ENCODE measurements at regions not wholly inside any gene's neighbourhood (a gene's known extent, or its start where the extent isn't known, plus 50 kb on each side); places are given as distances from the start of the nearest gene placed in this dataset.
"Not testable (repeated sequence)": the region's sequence is repeated elsewhere in the genome, so short reads cannot be mapped to it uniquely, and the experiment has no call there.

- H3K36me3 ChIP-seq (ENCODE audit: insufficient read depth, low read length): no peaks in the 10 kb centered on the region
- H3K27ac ChIP-seq (ENCODE audit: low read depth, low read length): no peak overlapping the region
- H3K9me3 ChIP-seq (ENCODE audit: insufficient read depth, low read depth, low read length): peaks cover 23% of the 10 kb centered on the region
- no peaks in the 10 kb centered on the region for H3K27me3 ChIP-seq (ENCODE audit: insufficient read depth, low read length)
- no peaks in the 10 kb centered on the region for H3K4me1 ChIP-seq (ENCODE audit: insufficient read depth, low read length)
- no peak overlapping the region for H3K4me3 ChIP-seq (ENCODE audit: low read length)
- H3K9ac ChIP-seq (ENCODE audit: low read depth, low read length): no peak overlapping the region
- 78% methylated on average over 12 of the region's 12 CpGs for WGBS
These were observed 64.7 kb downstream of the KCNJ18 start for GRCh38 chr17:21756856-21757619.

- H3K27me3 ChIP-seq (ENCODE audit: insufficient read depth, low read length); H3K4me1 ChIP-seq (ENCODE audit: insufficient read depth, low read length); H3K27ac ChIP-seq (ENCODE audit: low read depth, low read length); H3K9ac ChIP-seq (ENCODE audit: low read depth, low read length); H3K36me3 ChIP-seq (ENCODE audit: insufficient read depth, low read length); H3K4me3 ChIP-seq (ENCODE audit: low read length): not testable (repeated sequence)
- no CpG with 5 or more reads among the region's 1 CpG for WGBS
- H3K9me3 ChIP-seq (ENCODE audit: insufficient read depth, low read depth, low read length): peaks cover 24% of the 10 kb centered on the region
These were observed 67.3 kb downstream of the KCNJ18 start for GRCh38 chr17:21759636-21760035.

DNA sequence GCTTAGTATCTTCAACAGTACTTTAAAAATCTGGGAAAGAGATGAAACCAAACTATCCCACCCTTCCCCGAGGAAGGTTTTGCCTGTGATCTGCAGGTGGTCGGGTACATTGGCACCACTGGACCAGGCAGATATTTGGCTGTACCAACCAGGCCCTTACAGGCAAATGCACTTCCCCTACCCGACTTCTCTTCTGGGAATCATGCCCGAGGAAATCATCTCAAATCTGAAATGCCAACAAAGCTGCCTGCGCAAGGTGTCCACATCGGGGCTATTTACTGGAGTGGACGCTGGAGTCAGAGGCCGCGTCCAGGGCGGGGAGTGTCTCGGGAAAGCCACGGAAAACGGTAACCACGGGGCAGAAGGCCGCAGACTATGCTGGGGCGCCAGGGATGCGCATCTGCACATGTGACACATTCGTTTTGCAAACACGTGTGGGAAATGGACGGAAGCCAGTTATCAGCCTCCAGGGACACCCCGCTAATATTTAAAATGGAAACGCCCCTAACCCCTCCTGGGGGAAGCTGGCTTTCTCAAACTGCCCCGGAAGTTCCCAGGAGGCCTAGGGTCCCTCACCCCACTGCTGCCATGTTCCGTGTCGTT lies 71.5 kb downstream of the KCNJ18 start:
- H3K27ac ChIP-seq (ENCODE audit: low read depth, low read length); H3K4me3 ChIP-seq (ENCODE audit: low read length); H3K36me3 ChIP-seq (ENCODE audit: insufficient read depth, low read length); H3K4me1 ChIP-seq (ENCODE audit: insufficient read depth, low read length); H3K9ac ChIP-seq (ENCODE audit: low read depth, low read length); H3K27me3 ChIP-seq (ENCODE audit: insufficient read depth, low read length): not testable (repeated sequence)
- WGBS: 89% methylated on average over 25 of the region's 25 CpGs
- peaks cover 28% of the 10 kb centered on the region for H3K9me3 ChIP-seq (ENCODE audit: insufficient read depth, low read depth, low read length)

DNA sequence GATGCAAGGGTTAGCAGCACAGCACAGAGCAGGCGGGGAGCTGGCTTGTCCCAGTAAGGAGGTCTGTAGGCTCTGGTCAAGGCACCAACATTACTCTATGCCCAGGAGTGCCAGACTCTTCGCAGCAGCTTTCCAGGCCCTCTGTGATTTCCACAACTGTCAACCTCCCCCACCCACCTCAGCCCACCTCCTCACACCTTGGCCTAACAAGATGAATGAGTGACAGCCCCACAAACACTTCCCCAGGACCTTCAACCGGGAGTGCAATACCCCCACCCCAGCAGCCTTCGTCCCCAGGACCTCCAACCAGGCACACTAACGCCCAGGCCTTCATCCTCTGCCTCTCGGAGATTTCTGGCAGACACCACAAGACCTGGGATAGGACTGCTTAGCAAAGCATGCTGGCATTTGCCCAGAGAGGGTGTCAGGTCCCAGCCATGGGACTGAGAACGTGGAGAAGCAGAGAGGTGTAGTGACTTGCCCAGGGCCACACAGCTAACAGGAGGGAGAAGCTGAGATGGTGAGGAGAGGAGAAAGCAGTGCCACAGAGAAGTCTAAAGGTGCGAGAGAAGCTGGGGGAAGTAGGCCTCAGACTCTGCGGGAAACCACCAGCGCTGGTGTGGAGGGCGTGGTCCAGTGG lies 73.4 kb downstream of the KCNJ18 start:
- not testable (repeated sequence) for H3K27ac ChIP-seq (ENCODE audit: low read depth, low read length); H3K27me3 ChIP-seq (ENCODE audit: insufficient read depth, low read length); H3K36me3 ChIP-seq (ENCODE audit: insufficient read depth, low read length); H3K9ac ChIP-seq (ENCODE audit: low read depth, low read length); H3K4me1 ChIP-seq (ENCODE audit: insufficient read depth, low read length); H3K4me3 ChIP-seq (ENCODE audit: low read length)
- peaks cover 30% of the 10 kb centered on the region; the same call in 1 of the 2 replicates for H3K9me3 ChIP-seq (ENCODE audit: insufficient read depth, low read depth, low read length)
- WGBS: 66% methylated on average over 10 of the region's 11 CpGs

- H3K4me3 ChIP-seq (ENCODE audit: low read length); H3K4me1 ChIP-seq (ENCODE audit: insufficient read depth, low read length); H3K27me3 ChIP-seq (ENCODE audit: insufficient read depth, low read length); H3K36me3 ChIP-seq (ENCODE audit: insufficient read depth, low read length); H3K27ac ChIP-seq (ENCODE audit: low read depth, low read length); H3K9ac ChIP-seq (ENCODE audit: low read depth, low read length): not testable (repeated sequence)
- WGBS: 52% methylated on average over 4 of the region's 5 CpGs
- peaks cover 30% of the 10 kb centered on the region; the same call in 1 of the 2 replicates for H3K9me3 ChIP-seq (ENCODE audit: insufficient read depth, low read depth, low read length)
These were observed 74.2 kb downstream of the KCNJ18 start for GRCh38 chr17:21766565-21766964.

- not testable (repeated sequence) for H3K4me1 ChIP-seq (ENCODE audit: insufficient read depth, low read length); H3K36me3 ChIP-seq (ENCODE audit: insufficient read depth, low read length); H3K9ac ChIP-seq (ENCODE audit: low read depth, low read length); H3K4me3 ChIP-seq (ENCODE audit: low read length); H3K27me3 ChIP-seq (ENCODE audit: insufficient read depth, low read length); H3K27ac ChIP-seq (ENCODE audit: low read depth, low read length)
- peaks cover 34% of the 10 kb centered on the region; the same call in 1 of the 2 replicates for H3K9me3 ChIP-seq (ENCODE audit: insufficient read depth, low read depth, low read length)
- 66% methylated on average over 7 of the region's 7 CpGs for WGBS
These were observed 75.1 kb downstream of the KCNJ18 start for GRCh38 chr17:21767162-21768156.

- H3K27me3 ChIP-seq (ENCODE audit: insufficient read depth, low read length); H3K4me3 ChIP-seq (ENCODE audit: low read length); H3K27ac ChIP-seq (ENCODE audit: low read depth, low read length); H3K4me1 ChIP-seq (ENCODE audit: insufficient read depth, low read length); H3K9ac ChIP-seq (ENCODE audit: low read depth, low read length); H3K36me3 ChIP-seq (ENCODE audit: insufficient read depth, low read length): not testable (repeated sequence)
- WGBS: 59% methylated on average over 6 of the region's 6 CpGs
- H3K9me3 ChIP-seq (ENCODE audit: insufficient read depth, low read depth, low read length): peaks cover 38% of the 10 kb centered on the region; the same call in 1 of the 2 replicates
These were observed 75.9 kb downstream of the KCNJ18 start for GRCh38 chr17:21768244-21768643.

GRCh38 chr17:21768729-21769462 lies 76.6 kb downstream of the KCNJ18 start:
- H3K4me3 ChIP-seq (ENCODE audit: low read length); H3K27me3 ChIP-seq (ENCODE audit: insufficient read depth, low read length); H3K9ac ChIP-seq (ENCODE audit: low read depth, low read length); H3K36me3 ChIP-seq (ENCODE audit: insufficient read depth, low read length); H3K4me1 ChIP-seq (ENCODE audit: insufficient read depth, low read length); H3K27ac ChIP-seq (ENCODE audit: low read depth, low read length): not testable (repeated sequence)
- H3K9me3 ChIP-seq (ENCODE audit: insufficient read depth, low read depth, low read length): peaks cover 38% of the 10 kb centered on the region
- 82% methylated on average over 13 of the region's 13 CpGs for whole genome bisulfite sequencing

GRCh38 chr17:21769781-21770180 lies 77.5 kb downstream of the KCNJ18 start:
- H3K27ac ChIP-seq (ENCODE audit: low read depth, low read length); H3K4me1 ChIP-seq (ENCODE audit: insufficient read depth, low read length); H3K4me3 ChIP-seq (ENCODE audit: low read length); H3K36me3 ChIP-seq (ENCODE audit: insufficient read depth, low read length); H3K9ac ChIP-seq (ENCODE audit: low read depth, low read length); H3K27me3 ChIP-seq (ENCODE audit: insufficient read depth, low read length): not testable (repeated sequence)
- 92% methylated on average over 16 of the region's 16 CpGs for WGBS
- H3K9me3 ChIP-seq (ENCODE audit: insufficient read depth, low read depth, low read length): peaks cover 40% of the 10 kb centered on the region
